ENCODE measurements at regions not wholly inside any gene's neighbourhood (a gene's known extent, or its start where the extent isn't known, plus 50 kb on each side); places are given as distances from the start of the nearest gene placed in this dataset.
A peak's percentile ranks its signal among the peaks of the same experiment; 100 is the strongest.

DNA sequence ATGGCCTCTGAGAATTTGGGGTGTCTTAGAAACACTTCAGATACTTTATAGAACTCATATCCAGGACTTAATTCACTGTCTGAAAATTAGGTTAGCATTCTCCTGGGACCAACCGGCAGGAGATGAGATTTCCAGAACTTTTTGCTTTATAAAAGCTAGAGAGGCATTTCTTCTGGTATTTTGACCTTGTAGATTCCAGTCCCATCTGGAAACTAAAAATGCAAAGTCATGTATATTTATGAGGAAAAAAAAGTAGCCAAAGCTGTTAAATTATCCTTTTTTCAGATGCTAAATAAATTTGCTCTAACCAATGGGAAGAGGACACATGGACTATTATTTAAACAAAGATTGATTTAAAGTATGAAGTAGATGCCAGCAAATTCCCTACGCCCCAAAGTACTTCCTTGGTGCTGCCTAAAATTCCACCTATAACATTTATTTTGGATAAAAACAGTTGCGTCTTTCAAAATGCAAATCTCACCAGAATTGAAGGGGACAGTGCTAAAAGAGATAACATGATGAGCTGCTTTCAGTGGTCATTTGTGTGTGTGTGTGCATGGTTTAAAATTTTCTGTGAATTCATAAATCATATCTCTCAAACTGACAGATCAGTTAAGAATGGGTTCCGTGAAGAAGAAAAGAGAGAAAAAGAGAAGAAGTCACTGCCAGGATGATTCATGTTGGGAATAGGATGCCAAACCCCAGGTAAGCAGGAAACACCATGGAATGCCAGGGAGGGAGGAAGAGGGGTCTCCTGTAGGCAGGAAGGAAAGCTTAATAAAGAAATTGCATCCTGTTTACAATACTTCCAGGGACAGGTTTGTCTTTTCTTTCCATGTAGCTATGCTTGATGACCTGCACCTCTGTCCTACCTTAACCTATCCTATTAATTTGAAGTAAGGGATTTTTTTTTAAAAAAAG lies 97.7 kb upstream of the RGS6 start:
- no peaks in the 10 kb centered on the region for H3K36me3 ChIP-seq (ENCODE audit: insufficient read depth, low read length)
- no peak overlapping the region for H3K4me3 ChIP-seq (ENCODE audit: low read depth in 1 of 2, low read length in 2 of 2)
- H3K9me3 ChIP-seq (ENCODE audit: insufficient read depth, low read length, severe bottlenecking), result peaks cover 9% of the 10 kb centered on the region
- no peak overlapping the region for H2AFZ ChIP-seq (ENCODE audit: low read depth, low read length)
- DNase-seq (no peak), ATAC-seq (ENCODE audit: insufficient read depth, low read depth) (no peak)
- no peak for TF ChIP-seq EZH2 (IDR thresholded peaks at IDR 0.05; ENCODE audit: borderline replicate concordance, low read depth, low read length, severe bottlenecking)
- TF ChIP-seq, protein P1, sequence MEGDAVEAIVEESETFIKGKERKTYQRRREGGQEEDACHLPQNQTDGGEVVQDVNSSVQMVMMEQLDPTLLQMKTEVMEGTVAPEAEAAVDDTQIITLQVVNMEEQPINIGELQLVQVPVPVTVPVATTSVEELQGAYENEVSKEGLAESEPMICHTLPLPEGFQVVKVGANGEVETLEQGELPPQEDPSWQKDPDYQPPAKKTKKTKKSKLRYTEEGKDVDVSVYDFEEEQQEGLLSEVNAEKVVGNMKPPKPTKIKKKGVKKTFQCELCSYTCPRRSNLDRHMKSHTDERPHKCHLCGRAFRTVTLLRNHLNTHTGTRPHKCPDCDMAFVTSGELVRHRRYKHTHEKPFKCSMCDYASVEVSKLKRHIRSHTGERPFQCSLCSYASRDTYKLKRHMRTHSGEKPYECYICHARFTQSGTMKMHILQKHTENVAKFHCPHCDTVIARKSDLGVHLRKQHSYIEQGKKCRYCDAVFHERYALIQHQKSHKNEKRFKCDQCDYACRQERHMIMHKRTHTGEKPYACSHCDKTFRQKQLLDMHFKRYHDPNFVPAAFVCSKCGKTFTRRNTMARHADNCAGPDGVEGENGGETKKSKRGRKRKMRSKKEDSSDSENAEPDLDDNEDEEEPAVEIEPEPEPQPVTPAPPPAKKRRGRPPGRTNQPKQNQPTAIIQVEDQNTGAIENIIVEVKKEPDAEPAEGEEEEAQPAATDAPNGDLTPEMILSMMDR (IDR thresholded peaks at IDR 0.05; ENCODE audit: borderline replicate concordance, extremely low read depth, low read length, poor library complexity, severe bottlenecking), result no peak
- H3K27ac ChIP-seq (ENCODE audit: low read length), result no peak overlapping the region
- H3K27me3 ChIP-seq (ENCODE audit: insufficient read depth, low read length, poor library complexity), result no peaks in the 10 kb centered on the region
- no peaks in the 10 kb centered on the region for H4K20me1 ChIP-seq (ENCODE audit: insufficient read depth, low read length)
- H3K9ac ChIP-seq (ENCODE audit: low read depth, low read length), result no peak overlapping the region
- no peak overlapping the region for H3K4me2 ChIP-seq (ENCODE audit: insufficient read depth, low read length)
- H3K4me1 ChIP-seq (ENCODE audit: insufficient read depth, low read length), result no peaks in the 10 kb centered on the region
- no peaks in the 10 kb centered on the region for H3K79me2 ChIP-seq (ENCODE audit: insufficient read depth, low read length)

DNA sequence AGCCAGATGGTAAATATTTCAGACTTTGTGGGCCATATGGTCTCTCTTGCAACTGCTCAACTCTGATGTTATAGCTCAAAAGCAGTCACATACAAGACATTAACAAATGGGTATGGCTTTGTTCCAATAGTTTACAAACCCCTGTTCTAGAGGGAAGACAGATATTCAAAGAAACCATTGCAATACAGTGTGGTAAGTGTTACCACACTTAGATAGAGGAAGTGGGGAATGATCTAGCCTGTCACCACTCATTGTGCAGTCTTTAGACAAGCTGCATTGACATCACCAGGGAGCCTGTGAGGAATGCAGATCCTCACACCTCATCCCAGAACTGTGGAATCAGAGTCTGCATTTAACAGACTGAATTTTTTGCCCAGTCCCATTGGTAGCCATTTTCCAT lies 80.0 kb upstream of the RGS6 start:
- Histone ChIP-seq H3K27me3 (ENCODE audit: insufficient read depth, low read length, poor library complexity) (no peaks in the 10 kb centered on the region), H4K20me1 (ENCODE audit: insufficient read depth, low read length) (no peaks in the 10 kb centered on the region), H3K9ac (ENCODE audit: low read depth, low read length) (no peak overlapping the region), H3K4me2 (ENCODE audit: insufficient read depth, low read length) (no peak overlapping the region), H3K4me3 (ENCODE audit: low read depth in 1 of 2, low read length in 2 of 2) (no peak overlapping the region), H2AFZ (ENCODE audit: low read depth, low read length) (no peak overlapping the region), H3K4me1 (ENCODE audit: insufficient read depth, low read length) (peaks cover 11% of the 10 kb centered on the region), H3K27ac (ENCODE audit: low read length) (no peak overlapping the region), H3K9me3 (ENCODE audit: insufficient read depth, low read length, severe bottlenecking) (no peaks in the 10 kb centered on the region), H3K36me3 (ENCODE audit: insufficient read depth, low read length) (no peaks in the 10 kb centered on the region), H3K79me2 (ENCODE audit: insufficient read depth, low read length) (no peaks in the 10 kb centered on the region)
- no peak for ATAC-seq (ENCODE audit: insufficient read depth, low read depth)
- no peak for DNase-seq
- TF ChIP-seq, protein P1 (IDR thresholded peaks at IDR 0.05; ENCODE audit: borderline replicate concordance, extremely low read depth, low read length, poor library complexity, severe bottlenecking), result no peak
- TF ChIP-seq EZH2 (IDR thresholded peaks at IDR 0.05; ENCODE audit: borderline replicate concordance, low read depth, low read length, severe bottlenecking), result no peak

DNA sequence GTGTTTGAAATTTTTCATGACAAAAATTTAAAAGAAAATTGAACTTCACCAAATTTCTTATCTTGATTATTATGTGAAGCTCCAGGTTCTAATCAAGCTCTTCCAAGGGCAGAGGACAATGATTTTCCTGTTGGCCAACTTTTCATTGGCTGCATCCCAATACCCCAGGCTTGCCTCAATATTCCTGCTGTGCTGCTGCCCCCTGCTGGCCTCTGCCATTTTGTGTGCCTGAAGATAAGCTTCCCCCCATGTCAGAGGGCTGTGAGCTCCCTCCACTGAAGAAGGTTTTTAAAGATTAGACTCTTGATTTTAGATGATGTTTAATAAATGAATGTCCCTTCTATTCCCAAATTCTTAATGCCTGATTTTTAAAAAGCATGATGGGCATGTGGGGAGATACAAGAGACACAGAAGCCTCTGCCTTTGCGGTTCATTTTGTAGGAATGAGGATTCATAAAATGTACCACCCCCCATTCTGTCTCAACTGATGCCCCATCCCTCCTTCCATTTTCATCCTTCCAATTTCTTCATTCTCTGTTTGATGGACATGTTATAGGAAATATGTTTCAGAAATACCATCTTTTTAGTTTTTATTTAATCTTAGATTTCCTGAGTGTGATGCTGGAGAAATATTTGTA lies 76.7 kb upstream of the RGS6 start:
- Histone ChIP-seq H3K36me3 (ENCODE audit: insufficient read depth, low read length) (no peaks in the 10 kb centered on the region), H3K9ac (ENCODE audit: low read depth, low read length) (no peak overlapping the region), H4K20me1 (ENCODE audit: insufficient read depth, low read length) (no peaks in the 10 kb centered on the region), H2AFZ (ENCODE audit: low read depth, low read length) (no peak overlapping the region), H3K4me1 (ENCODE audit: insufficient read depth, low read length) (peaks cover 11% of the 10 kb centered on the region), H3K9me3 (ENCODE audit: insufficient read depth, low read length, severe bottlenecking) (no peaks in the 10 kb centered on the region), H3K4me3 (ENCODE audit: low read depth in 1 of 2, low read length in 2 of 2) (no peak overlapping the region), H3K79me2 (ENCODE audit: insufficient read depth, low read length) (no peaks in the 10 kb centered on the region), H3K27ac (ENCODE audit: low read length) (no peak overlapping the region), H3K27me3 (ENCODE audit: insufficient read depth, low read length, poor library complexity) (no peaks in the 10 kb centered on the region), H3K4me2 (ENCODE audit: insufficient read depth, low read length) (no peak overlapping the region)
- ATAC-seq (ENCODE audit: insufficient read depth, low read depth) (peak; percentile 76; the same call in 2 of the 3 replicates), DNase-seq (peak; percentile 72)
- no peak for TF ChIP-seq EZH2 (IDR thresholded peaks at IDR 0.05; ENCODE audit: borderline replicate concordance, low read depth, low read length, severe bottlenecking)
- TF ChIP-seq, protein P1 (IDR thresholded peaks at IDR 0.05; ENCODE audit: borderline replicate concordance, extremely low read depth, low read length, poor library complexity, severe bottlenecking), result peak; percentile 85

Data from DND-41 (cell line).